ENCODE measurements at regions not wholly inside any gene's neighbourhood (a gene's known extent, or its start where the extent isn't known, plus 50 kb on each side); places are given as distances from the start of the nearest gene placed in this dataset.

DNA sequence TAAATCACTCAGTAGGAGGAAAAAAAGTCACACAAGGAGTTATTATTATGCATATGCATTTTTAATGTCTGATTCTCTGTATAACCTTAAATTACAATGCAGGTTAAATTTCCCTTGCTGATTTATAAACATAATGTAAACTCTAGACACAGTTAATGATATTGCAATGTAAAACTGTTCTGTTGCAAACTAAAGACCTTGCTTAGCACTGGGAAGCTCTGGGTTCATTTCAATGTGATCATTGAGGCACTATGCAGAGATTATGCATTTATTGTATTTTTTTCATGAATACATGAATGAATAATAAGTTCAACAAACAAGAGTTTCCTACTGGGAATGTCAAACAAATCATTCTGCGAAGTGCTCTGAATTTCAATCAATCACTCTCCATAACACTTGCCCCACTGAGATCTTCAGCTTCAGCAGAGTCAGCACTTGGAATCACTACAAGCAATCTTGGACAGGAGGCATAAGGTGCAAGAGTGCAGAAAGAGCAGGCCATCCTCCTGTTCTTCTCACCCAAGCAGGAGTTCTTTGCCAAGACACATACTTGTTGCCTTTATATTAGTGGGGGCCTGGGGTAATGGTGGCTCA is 232.1 kb downstream of the CSNK1G3 start:
- no peak for ATAC-seq
- Mint-ChIP-seq H3K4me3 (no peak overlapping the region), H3K27ac (no peak overlapping the region), H3K4me1 (no peaks in the 10 kb centered on the region), H3K36me3 (no peaks in the 10 kb centered on the region), H3K27me3 (no peaks in the 10 kb centered on the region), H3K9me3 (ENCODE audit: low read depth) (no peaks in the 10 kb centered on the region)
- no peak for DNase-seq
- CTCF ChIA-PET, result no interaction called here

DNA sequence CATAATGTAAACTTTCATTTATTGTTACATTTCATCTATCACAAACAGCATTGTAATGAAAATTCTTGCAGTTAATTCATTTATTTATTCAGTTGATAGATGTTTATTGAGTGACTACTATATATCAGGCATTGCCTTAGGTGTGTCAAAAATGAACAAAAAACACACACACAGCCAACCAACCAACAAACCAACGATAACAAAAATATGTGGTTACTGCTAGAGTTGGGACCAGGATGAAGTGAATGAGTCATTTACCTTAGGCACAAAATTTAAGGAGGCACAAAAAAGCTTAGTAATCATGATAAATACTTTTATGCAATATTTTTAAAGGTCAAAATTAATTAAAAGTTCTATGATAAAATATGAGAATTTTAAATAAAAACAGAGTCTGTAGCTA is 223.4 kb downstream of the CSNK1G3 start:
- no peak overlapping the region for H3K4me3 Mint-ChIP-seq
- DNase-seq, result no peak
- no peaks in the 10 kb centered on the region for H3K36me3 Mint-ChIP-seq
- H3K27ac Mint-ChIP-seq, result no peak overlapping the region
- no peaks in the 10 kb centered on the region for H3K4me1 Mint-ChIP-seq
- no peak for ATAC-seq
- no peaks in the 10 kb centered on the region for H3K27me3 Mint-ChIP-seq
- CTCF ChIA-PET, result no interaction called here
- H3K9me3 Mint-ChIP-seq (ENCODE audit: low read depth), result peaks cover 9% of the 10 kb centered on the region

DNA sequence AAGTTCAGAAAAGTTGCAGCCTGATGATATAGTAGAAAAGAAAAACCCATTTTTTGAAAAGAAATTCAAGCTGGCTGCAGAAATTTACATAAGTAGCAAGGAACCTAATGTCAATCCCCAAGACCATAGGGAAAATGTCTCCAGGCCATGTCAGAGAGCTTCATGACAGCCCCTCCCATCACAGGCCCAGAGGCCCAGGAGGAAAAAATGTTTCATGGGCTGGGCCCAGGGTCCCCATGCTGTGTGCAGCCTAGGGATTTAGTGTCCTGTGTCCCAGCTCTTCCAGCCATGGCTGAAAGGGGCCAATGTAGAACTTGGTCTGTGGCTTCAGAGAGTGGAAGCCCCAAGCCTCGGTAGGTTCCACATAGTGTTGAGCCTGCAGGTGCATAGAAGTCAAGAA is 220.3 kb downstream of the CSNK1G3 start:
- H3K9me3 Mint-ChIP-seq (ENCODE audit: low read depth), result peaks cover 9% of the 10 kb centered on the region
- H3K27me3 Mint-ChIP-seq, result no peaks in the 10 kb centered on the region
- DNase-seq (no peak), ATAC-seq (no peak)
- H3K27ac Mint-ChIP-seq, result no peak overlapping the region
- CTCF ChIA-PET, result no interaction called here
- no peak overlapping the region for H3K4me3 Mint-ChIP-seq
- H3K36me3 Mint-ChIP-seq, result no peaks in the 10 kb centered on the region
- no peaks in the 10 kb centered on the region for H3K4me1 Mint-ChIP-seq

DNA sequence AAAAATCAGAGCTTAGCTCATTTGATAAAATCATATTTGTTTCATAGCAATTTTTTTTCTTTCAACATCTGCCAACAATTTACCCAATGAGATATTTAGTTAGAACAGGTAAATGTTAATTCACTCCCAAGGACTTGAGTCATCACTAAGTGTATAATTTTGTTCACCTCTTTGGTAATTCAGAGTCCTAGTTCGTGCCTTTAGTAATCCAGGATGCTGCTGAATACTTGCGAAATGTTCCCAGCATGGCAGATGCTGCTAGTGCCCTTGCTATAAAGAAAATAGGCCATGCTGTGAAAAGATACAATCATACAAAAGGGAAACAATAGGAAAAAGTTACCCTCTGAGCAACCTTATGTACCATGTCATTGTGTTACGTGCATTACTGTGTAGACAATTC is 210.5 kb downstream of the CSNK1G3 start:
- H3K27me3 Mint-ChIP-seq, result no peaks in the 10 kb centered on the region
- ATAC-seq (no peak), DNase-seq (no peak)
- H3K27ac Mint-ChIP-seq, result no peak overlapping the region
- no peaks in the 10 kb centered on the region for H3K4me1 Mint-ChIP-seq
- no peak overlapping the region for H3K4me3 Mint-ChIP-seq
- H3K36me3 Mint-ChIP-seq, result no peaks in the 10 kb centered on the region
- CTCF ChIA-PET, result no interaction called here
- H3K9me3 Mint-ChIP-seq (ENCODE audit: low read depth), result no peaks in the 10 kb centered on the region

DNA sequence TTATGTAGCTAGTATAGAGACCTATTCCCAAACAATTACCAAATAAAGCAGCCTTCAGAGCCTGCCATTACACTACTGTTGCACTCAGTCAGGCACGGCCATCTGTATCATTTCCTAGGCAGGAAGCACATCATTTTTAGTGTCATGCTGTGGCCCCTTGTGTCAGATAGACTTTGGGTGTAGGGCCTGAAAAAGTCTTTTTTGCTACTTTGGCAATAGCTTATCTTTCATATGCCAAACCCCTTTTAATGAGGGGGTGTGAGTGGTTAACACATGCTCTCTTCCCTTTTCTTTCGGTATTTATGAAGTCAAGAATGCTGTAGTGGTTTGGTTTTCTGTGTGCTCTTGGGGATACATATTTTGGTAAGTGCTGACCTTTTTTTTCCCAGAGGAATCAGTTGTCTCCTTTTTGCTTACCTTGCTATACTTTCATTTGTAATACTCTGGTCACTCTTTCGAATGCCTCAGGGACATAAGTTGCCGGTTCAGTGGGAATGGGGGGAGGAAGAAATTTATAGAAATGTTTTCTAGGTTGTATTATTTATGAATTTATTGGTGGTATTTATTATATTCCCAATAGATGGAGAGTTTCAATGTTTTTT is 209.8 kb downstream of the CSNK1G3 start:
- H3K27ac Mint-ChIP-seq, result no peak overlapping the region
- no peaks in the 10 kb centered on the region for H3K27me3 Mint-ChIP-seq
- ATAC-seq, result no peak
- no peak for DNase-seq
- no peak overlapping the region for H3K4me3 Mint-ChIP-seq
- CTCF ChIA-PET, result no interaction called here
- no peaks in the 10 kb centered on the region for H3K4me1 Mint-ChIP-seq
- no peaks in the 10 kb centered on the region for H3K36me3 Mint-ChIP-seq
- no peaks in the 10 kb centered on the region for H3K9me3 Mint-ChIP-seq (ENCODE audit: low read depth)

DNA sequence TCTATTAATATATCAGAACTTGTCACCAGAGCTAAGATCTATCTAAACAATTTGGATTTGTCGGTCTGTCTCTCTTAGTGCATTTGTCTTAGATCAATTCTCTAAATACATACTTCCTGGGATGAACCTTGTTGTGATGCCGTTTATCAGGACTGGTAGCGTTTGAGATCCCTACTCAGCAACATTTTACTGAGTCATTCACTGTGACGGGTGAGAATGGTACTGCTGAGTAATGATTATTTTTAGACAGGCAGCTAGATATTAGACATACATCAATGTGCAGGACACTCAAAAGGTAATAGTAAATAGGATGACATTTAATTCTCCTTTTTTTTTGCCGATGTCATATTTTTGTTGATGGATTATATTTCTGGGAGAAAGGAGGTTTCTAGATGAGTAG is 209.0 kb downstream of the CSNK1G3 start:
- Mint-ChIP-seq H3K4me3 (no peak overlapping the region), H3K27ac (no peak overlapping the region), H3K9me3 (ENCODE audit: low read depth) (no peaks in the 10 kb centered on the region), H3K36me3 (no peaks in the 10 kb centered on the region), H3K4me1 (no peaks in the 10 kb centered on the region), H3K27me3 (no peaks in the 10 kb centered on the region)
- CTCF ChIA-PET, result no interaction called here
- DNase-seq (no peak), ATAC-seq (no peak)

DNA sequence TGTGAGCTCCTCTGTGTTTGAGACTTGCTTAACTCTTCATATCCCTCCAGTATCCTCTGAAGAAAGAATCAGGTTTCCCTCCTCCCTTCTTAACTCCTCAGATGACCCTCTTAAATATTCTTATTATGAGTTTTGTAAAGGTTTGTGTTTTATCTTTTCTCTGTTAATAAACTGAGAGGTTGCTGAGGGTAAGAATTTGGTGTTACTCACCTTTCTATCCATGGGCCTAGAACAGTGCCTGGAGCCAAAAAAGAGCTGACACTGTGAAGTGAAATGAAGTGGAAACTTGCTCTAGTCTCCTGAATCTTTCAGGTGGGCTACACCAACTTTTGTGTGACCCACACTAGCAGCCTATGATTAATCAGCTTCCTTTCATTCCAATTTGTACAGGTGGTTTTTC is 208.4 kb downstream of the CSNK1G3 start:
- no peaks in the 10 kb centered on the region for H3K36me3 Mint-ChIP-seq
- no peak overlapping the region for H3K27ac Mint-ChIP-seq
- CTCF ChIA-PET, result no interaction called here
- no peak overlapping the region for H3K4me3 Mint-ChIP-seq
- H3K4me1 Mint-ChIP-seq, result no peaks in the 10 kb centered on the region
- ATAC-seq (no peak), DNase-seq (no peak)
- H3K9me3 Mint-ChIP-seq (ENCODE audit: low read depth), result no peaks in the 10 kb centered on the region
- H3K27me3 Mint-ChIP-seq, result no peaks in the 10 kb centered on the region

DNA sequence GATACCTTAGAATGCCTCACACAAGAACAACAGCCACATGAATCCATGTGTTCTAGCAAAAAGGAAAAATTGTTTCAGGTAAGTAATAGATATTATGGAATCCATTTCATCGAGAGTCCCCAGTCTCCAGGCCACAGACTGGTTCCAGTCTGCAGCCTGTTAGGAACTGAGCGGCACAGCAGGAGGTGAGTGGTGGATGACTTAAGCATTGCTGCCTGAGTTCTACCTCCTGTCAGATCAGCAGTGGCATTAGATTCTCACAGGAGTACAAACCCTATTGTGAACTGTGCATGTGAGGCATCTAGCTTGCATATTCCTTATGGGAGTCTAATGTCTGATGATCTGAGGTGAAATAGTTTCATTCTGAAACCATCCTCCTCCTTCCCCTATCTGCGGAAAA is 207.0 kb downstream of the CSNK1G3 start:
- CTCF ChIA-PET, result no interaction called here
- Mint-ChIP-seq H3K9me3 (ENCODE audit: low read depth) (no peaks in the 10 kb centered on the region), H3K27me3 (no peaks in the 10 kb centered on the region), H3K4me3 (no peak overlapping the region), H3K36me3 (no peaks in the 10 kb centered on the region), H3K4me1 (no peaks in the 10 kb centered on the region), H3K27ac (no peak overlapping the region)
- ATAC-seq, result no peak
- DNase-seq, result no peak

DNA sequence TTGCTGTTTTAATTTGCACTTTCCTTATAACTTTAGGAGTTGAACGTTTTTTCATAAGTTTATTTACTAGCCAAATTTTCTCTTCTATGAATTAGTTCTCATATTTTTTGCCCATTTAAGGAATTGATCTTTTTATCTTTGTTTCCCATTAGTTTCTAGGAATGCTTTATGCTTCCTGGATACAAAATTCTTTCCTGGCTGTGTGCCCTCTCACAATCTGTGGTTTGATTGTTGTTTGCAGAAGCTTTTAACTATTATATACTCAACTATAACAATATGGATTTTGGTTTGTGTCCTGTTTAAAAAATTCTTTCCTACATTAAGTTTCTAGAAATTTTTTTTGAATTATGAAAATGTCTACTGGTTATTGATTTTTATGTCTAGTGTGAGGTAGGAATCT is 206.3 kb downstream of the CSNK1G3 start:
- CTCF ChIA-PET, result no interaction called here
- DNase-seq, result no peak

DNA sequence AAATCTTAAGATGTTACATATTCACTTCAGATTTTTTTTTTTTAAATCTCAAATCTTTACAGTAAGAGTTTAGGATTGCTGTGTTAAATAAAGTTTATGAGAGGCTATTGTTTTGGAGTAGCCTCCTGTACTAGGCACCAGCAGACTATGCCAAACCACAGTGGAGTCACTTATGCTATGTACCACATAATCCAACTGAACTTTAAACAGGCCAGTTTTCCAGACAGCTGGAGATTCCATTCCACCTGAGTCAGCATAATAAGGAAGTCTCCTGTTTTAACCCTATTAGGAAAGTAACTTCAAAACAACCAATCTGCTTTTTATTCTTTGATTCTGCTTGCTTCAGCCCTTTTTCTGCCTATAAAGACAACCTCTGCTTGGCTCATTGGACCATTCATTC is 205.2 kb downstream of the CSNK1G3 start:
- H3K9me3 Mint-ChIP-seq (ENCODE audit: low read depth), result peaks cover 3% of the 10 kb centered on the region
- ATAC-seq (no peak), DNase-seq (no peak)
- no peak overlapping the region for H3K27ac Mint-ChIP-seq
- no peaks in the 10 kb centered on the region for H3K27me3 Mint-ChIP-seq
- no peaks in the 10 kb centered on the region for H3K36me3 Mint-ChIP-seq
- H3K4me1 Mint-ChIP-seq, result no peaks in the 10 kb centered on the region
- H3K4me3 Mint-ChIP-seq, result no peak overlapping the region
- CTCF ChIA-PET, result no interaction called here

More for the DNA sequence above, 206.3 kb downstream of the CSNK1G3 start:
- Mint-ChIP-seq H3K4me3 (no peak overlapping the region), H3K9me3 (ENCODE audit: low read depth) (peaks cover 3% of the 10 kb centered on the region), H3K36me3 (no peaks in the 10 kb centered on the region), H3K27ac (no peak overlapping the region), H3K4me1 (no peaks in the 10 kb centered on the region), H3K27me3 (no peaks in the 10 kb centered on the region)
- no peak for ATAC-seq

DNA sequence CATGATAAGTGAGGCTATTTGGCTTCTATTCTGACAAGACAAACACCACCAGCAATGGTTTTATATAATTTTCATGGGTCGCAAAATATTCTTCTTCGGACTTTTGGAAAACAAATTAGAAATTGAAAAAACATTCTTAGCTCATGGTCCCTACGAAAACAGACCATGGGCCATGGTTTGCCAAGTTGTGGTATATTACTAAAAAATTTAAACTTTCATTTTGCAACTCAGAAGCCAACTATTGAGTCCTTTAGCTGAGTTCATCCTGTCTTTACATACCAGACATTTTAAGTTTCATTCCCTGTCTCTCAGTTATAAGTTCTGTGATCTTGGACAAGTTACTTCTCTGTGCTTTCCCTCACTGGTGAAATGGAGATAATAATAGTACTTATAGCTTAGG is 198.1 kb downstream of the CSNK1G3 start:
- ATAC-seq (no peak), DNase-seq (no peak)
- CTCF ChIA-PET, result no interaction called here
- peaks cover 3% of the 10 kb centered on the region for H3K9me3 Mint-ChIP-seq (ENCODE audit: low read depth)
- no peaks in the 10 kb centered on the region for H3K4me1 Mint-ChIP-seq
- no peak overlapping the region for H3K27ac Mint-ChIP-seq
- H3K27me3 Mint-ChIP-seq, result no peaks in the 10 kb centered on the region
- H3K4me3 Mint-ChIP-seq, result no peak overlapping the region
- H3K36me3 Mint-ChIP-seq, result no peaks in the 10 kb centered on the region

DNA sequence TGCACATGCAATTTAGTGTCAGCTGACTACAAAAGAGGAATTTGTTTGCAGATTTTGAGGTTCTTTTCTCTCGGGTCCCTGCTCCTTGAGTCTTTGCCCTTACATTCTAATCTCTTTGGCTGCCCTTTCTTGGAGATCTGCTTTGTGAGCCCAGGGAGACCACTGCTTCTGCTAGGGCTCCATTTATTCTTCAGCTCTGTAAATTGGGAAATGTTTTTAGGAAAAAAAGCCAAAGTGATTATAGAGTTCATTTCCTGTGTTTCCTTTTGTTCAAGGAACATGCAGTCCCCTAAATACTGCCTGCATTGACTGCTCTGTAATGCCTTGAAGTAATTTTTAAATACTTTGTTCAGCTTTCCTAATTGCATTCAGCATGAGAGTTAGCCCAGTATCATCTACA is 197.4 kb downstream of the CSNK1G3 start:
- DNase-seq (no peak), ATAC-seq (no peak)
- no peaks in the 10 kb centered on the region for H3K4me1 Mint-ChIP-seq
- peaks cover 3% of the 10 kb centered on the region for H3K9me3 Mint-ChIP-seq (ENCODE audit: low read depth)
- no peak overlapping the region for H3K27ac Mint-ChIP-seq
- H3K4me3 Mint-ChIP-seq, result no peak overlapping the region
- CTCF ChIA-PET, result no interaction called here
- no peaks in the 10 kb centered on the region for H3K36me3 Mint-ChIP-seq
- H3K27me3 Mint-ChIP-seq, result no peaks in the 10 kb centered on the region

DNA sequence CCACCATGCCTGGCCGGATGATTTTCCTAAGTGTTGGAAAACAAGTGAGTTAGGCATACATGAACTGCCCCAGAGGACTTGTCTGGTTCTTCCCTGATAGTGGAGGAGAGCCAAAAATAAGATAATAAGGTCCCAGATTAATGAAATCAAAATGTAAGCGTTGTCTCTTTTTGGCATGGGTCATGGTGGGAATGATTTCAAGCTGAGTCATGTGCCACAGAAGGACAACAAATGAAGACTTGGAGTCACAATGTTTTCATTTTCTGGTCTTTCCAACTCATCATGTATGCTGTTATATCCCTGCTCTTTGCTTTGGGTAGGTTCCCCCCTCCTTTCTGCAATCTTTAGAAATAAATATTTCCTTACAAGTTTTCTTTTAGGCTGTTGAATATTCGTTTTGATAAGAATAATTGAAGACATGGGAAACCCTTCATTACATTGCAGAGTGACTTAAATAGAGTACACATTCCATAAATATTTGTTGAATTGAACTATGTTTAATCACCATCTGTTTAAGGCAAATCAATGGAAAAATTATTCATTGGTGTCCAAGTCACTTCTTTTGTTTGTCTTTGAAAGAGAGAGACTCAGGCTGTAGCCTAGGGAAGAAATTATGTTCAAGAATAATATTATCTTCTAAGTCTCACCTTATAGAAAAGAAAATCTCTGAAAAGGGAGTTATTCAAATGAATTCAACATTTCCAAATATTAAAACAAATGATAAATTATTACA is 196.3 kb downstream of the CSNK1G3 start:
- H3K27ac Mint-ChIP-seq, result no peak overlapping the region
- no peak for DNase-seq
- H3K9me3 Mint-ChIP-seq (ENCODE audit: low read depth), result no peaks in the 10 kb centered on the region
- H3K27me3 Mint-ChIP-seq, result no peaks in the 10 kb centered on the region
- H3K36me3 Mint-ChIP-seq, result no peaks in the 10 kb centered on the region
- CTCF ChIA-PET, result no interaction called here
- H3K4me1 Mint-ChIP-seq, result no peaks in the 10 kb centered on the region
- no peak overlapping the region for H3K4me3 Mint-ChIP-seq
- ATAC-seq, result no peak

DNA sequence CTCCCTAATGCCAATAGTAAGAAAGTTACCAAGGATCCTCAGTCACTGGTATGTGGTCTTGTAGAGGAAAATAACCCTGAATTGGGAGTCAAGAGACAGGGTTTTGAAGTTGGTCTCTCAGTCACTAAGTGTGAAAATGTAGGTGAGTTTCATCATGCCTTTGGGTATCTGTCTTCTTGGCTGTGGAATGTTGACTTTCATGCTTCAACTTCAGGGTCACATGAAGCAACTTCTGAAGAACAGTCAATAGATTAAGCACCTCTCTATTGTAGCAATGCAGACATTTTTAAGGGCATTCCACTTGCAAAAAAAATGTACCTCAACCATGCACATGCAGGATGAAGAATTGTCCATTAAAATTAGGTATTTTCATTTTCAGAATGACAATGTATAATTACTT is 194.6 kb downstream of the CSNK1G3 start:
- Mint-ChIP-seq H3K36me3 (no peaks in the 10 kb centered on the region), H3K4me1 (no peaks in the 10 kb centered on the region), H3K4me3 (no peak overlapping the region), H3K27me3 (no peaks in the 10 kb centered on the region), H3K27ac (no peak overlapping the region), H3K9me3 (ENCODE audit: low read depth) (no peaks in the 10 kb centered on the region)
- no peak for DNase-seq
- CTCF ChIA-PET, result no interaction called here
- ATAC-seq, result no peak
